Hepatocyte (in vitro differentiated cells): ENCODE measurements at regions not wholly inside any gene's neighbourhood (a gene's known extent, or its start where the extent isn't known, plus 50 kb on each side); places are given as distances from the start of the nearest gene placed in this dataset.

Source experiments
- DNase-seq: peaks from one replicate; pipeline ENCODE4 v3.0.0-alpha.2; 2016; ENCODE audit warnings: low spot score
- H2AFZ ChIP-seq: fragments of 200-600 bp; sonication (generic); 2 replicates; pipeline ENCODE4 v1.6.0; 2016; ENCODE audit warnings: antibody characterized with exemption, mild to moderate bottlenecking
- H3K27ac ChIP-seq: fragments of 200-600 bp; sonication (generic); 2 replicates; pipeline ENCODE4 v1.5.1; 2016; ENCODE audit warnings: mild to moderate bottlenecking
- H3K27me3 ChIP-seq: fragments of 200-600 bp; sonication (generic); 2 replicates; pipeline ENCODE4 v1.6.1; 2016
- H3K36me3 ChIP-seq: fragments of 200-600 bp; sonication (generic); replicated peaks from 2 replicates; pipeline ENCODE4 v1.5.1; 2016; ENCODE audit warnings: low read depth; ENCODE audit not compliant: insufficient read depth
- H3K4me1 ChIP-seq: fragments of 200-600 bp; sonication (generic); 2 replicates; pipeline ENCODE4 v1.5.1; 2016; ENCODE audit warnings: mild to moderate bottlenecking, moderate library complexity; ENCODE audit not compliant: insufficient read depth
- H3K4me2 ChIP-seq: fragments of 200-600 bp; sonication (generic); 2 replicates; pipeline ENCODE4 v1.6.0; 2016
- H3K4me3 ChIP-seq: fragments of 200-600 bp; sonication (generic); 2 replicates; pipeline ENCODE4 v1.5.1; 2016; ENCODE audit warnings: mild to moderate bottlenecking
- H3K79me2 ChIP-seq: fragments of 200-600 bp; sonication (generic); 2 replicates; pipeline ENCODE4 v1.6.0; 2017; ENCODE audit warnings: mild to moderate bottlenecking
- H3K9me2 ChIP-seq: fragments of 200-600 bp; sonication (generic); replicated peaks from 2 replicates; pipeline ENCODE4 v1.6.0; 2017; ENCODE audit warnings: mild to moderate bottlenecking; ENCODE audit not compliant: insufficient read depth
- H3K9me3 ChIP-seq: fragments of 200-600 bp; sonication (generic); 2 replicates; pipeline ENCODE4 v1.5.1; 2016; ENCODE audit warnings: low read depth, mild to moderate bottlenecking
- H4K20me1 ChIP-seq: fragments of 200-600 bp; sonication (generic); 2 replicates; pipeline ENCODE4 v1.6.0; 2016; ENCODE audit warnings: mild to moderate bottlenecking; ENCODE audit not compliant: insufficient read depth, poor library complexity, severe bottlenecking
- EZH2 ChIP-seq: fragments of 200-600 bp; sonication (generic); IDR thresholded peaks from 2 replicates; pipeline ENCODE4 v1.6.1; 2016; ENCODE audit warnings: antibody characterized with exemption, mild to moderate bottlenecking, borderline replicate concordance
- EZH2phosphoT487 ChIP-seq: fragments of 200-600 bp; sonication (generic); IDR thresholded peaks from one replicate; pipeline ENCODE4 v1.6.1; 2018; ENCODE audit warnings: antibody characterized with exemption, mild to moderate bottlenecking, low read depth, moderate library complexity; ENCODE audit not compliant: unreplicated experiment, severe bottlenecking
- WGBS: methylation state at CpG from one replicate; pipeline ENCODE4 v1.1.6; 2016; ENCODE audit warnings: low lambda C conversion rate; ENCODE audit errors: missing lambda C conversion rate; 5-methylcytosine and 5-hydroxymethylcytosine counted together
- TF ChIP-seq, protein P1 (sequence below): fragments of 200-600 bp; sonication (generic); IDR thresholded peaks from 2 replicates; pipeline ENCODE4 v1.5.1; 2016; ENCODE audit warnings: antibody characterized with exemption, mild to moderate bottlenecking; ENCODE audit not compliant: poor library complexity

DNA sequence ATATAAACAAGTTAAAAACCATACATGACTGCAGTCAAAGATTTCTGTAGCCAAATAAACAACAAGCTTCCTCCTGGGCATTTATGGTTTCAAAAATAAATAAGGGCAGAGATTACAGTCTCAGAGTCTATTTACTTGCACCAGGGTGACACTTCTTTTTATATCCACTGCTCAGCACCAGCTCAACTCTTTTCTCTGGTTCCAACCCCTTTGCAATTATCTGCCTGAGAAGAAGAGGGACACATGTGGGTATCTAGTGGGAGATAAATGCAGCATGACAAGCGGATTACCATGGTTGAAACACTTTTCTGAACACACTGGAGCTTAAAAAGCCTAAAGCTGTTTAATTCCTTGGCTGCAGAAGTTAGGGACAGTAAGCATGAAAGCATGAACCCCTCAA is 311.5 kb downstream of the CNTN3 start:
- 59% methylated on average over 1 of the region's 1 CpG for WGBS
- Histone ChIP-seq H3K9me2 (no peaks in the 10 kb centered on the region), H2AFZ (no peak overlapping the region), H4K20me1 (no peaks in the 10 kb centered on the region), H3K4me1 (no peaks in the 10 kb centered on the region), H3K9me3 (no peaks in the 10 kb centered on the region), H3K4me2 (no peak overlapping the region), H3K27ac (no peak overlapping the region), H3K27me3 (no peaks in the 10 kb centered on the region), H3K79me2 (no peaks in the 10 kb centered on the region), H3K4me3 (no peak overlapping the region), H3K36me3 (no peaks in the 10 kb centered on the region)
- TF ChIP-seq EZH2 (no peak), EZH2phosphoT487 (no peak)
- TF ChIP-seq, protein P1, sequence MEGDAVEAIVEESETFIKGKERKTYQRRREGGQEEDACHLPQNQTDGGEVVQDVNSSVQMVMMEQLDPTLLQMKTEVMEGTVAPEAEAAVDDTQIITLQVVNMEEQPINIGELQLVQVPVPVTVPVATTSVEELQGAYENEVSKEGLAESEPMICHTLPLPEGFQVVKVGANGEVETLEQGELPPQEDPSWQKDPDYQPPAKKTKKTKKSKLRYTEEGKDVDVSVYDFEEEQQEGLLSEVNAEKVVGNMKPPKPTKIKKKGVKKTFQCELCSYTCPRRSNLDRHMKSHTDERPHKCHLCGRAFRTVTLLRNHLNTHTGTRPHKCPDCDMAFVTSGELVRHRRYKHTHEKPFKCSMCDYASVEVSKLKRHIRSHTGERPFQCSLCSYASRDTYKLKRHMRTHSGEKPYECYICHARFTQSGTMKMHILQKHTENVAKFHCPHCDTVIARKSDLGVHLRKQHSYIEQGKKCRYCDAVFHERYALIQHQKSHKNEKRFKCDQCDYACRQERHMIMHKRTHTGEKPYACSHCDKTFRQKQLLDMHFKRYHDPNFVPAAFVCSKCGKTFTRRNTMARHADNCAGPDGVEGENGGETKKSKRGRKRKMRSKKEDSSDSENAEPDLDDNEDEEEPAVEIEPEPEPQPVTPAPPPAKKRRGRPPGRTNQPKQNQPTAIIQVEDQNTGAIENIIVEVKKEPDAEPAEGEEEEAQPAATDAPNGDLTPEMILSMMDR, result no peak
- DNase-seq, result no peak

DNA sequence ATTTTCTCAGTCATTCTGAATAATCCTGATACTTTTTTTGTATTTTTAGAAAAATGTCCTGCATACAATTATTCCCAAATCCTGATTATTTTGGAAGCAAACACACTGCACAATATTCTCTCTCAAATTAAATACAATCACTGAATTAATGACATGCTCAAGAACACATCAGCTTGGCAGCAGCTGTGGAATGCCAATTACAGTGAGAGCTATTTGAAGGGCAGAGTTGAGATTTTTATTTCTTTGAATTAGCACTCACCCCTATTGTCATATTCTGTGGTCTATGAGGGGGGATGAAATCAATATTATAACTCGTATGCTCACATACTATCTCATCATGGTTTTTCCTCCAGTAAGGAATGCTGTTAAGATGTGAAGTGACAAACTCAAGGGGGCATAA is 312.2 kb downstream of the CNTN3 start:
- Histone ChIP-seq H3K4me3 (no peak overlapping the region), H3K9me3 (no peaks in the 10 kb centered on the region), H2AFZ (no peak overlapping the region), H3K4me1 (no peaks in the 10 kb centered on the region), H3K79me2 (no peaks in the 10 kb centered on the region), H3K36me3 (no peaks in the 10 kb centered on the region), H3K9me2 (no peaks in the 10 kb centered on the region), H3K27me3 (no peaks in the 10 kb centered on the region), H3K4me2 (no peak overlapping the region), H4K20me1 (no peaks in the 10 kb centered on the region), H3K27ac (no peak overlapping the region)
- 74% methylated on average over 1 of the region's 1 CpG for WGBS
- DNase-seq, result no peak
- TF ChIP-seq EZH2phosphoT487 (no peak), EZH2 (no peak)
- TF ChIP-seq, protein P1, result no peak

DNA sequence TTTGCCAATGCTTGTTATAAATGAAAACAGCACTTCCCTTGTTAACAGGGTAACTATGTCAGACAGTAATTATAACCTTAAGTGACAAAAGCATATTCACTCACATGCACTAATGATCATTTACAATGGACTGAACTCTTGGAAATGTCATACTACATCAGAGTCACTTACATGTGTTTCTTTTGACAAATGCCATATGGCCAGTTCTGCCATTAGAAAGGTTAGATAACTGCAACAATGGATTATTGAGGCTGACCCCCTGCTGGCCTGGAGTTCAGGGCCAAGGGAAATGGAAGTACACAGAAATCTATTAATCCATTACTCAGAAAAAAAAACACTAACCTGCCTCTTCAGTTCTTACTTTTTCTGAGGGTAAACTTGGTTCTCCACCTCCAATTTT is 313.4 kb downstream of the CNTN3 start:
- DNase-seq, result no peak
- Histone ChIP-seq H2AFZ (no peak overlapping the region), H3K4me2 (no peak overlapping the region), H3K4me1 (no peaks in the 10 kb centered on the region), H3K9me2 (no peaks in the 10 kb centered on the region), H3K9me3 (no peaks in the 10 kb centered on the region), H3K27me3 (no peaks in the 10 kb centered on the region), H3K36me3 (no peaks in the 10 kb centered on the region), H3K27ac (no peak overlapping the region), H4K20me1 (no peaks in the 10 kb centered on the region), H3K4me3 (no peak overlapping the region), H3K79me2 (no peaks in the 10 kb centered on the region)
- no peak for TF ChIP-seq EZH2
- TF ChIP-seq, protein P1, result no peak
- TF ChIP-seq EZH2phosphoT487, result no peak

DNA sequence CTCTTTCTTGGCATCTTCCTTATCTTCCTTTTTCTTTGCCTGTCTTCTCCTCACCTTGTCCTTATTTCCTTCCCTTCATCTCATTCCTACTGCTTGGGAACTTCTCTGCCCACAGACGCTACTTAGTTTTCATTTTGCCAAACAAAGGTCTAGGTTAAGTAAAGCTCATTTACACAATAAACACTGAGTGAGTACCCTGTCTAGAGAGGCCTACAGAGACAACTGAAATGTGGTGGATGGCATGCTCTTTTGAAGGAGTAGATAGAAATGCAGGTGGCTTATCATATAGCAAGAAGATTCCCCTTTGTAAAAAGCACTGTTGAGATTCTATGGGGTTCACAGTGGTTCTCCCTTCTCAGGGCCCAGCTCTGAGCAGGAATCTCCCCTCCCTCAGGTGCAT is 319.0 kb downstream of the CNTN3 start:
- no peak overlapping the region for H2AFZ ChIP-seq
- H3K27me3 ChIP-seq, result no peaks in the 10 kb centered on the region
- H3K36me3 ChIP-seq, result no peaks in the 10 kb centered on the region
- no peaks in the 10 kb centered on the region for H3K79me2 ChIP-seq
- H3K4me3 ChIP-seq, result no peak overlapping the region
- TF ChIP-seq EZH2phosphoT487 (no peak), EZH2 (no peak)
- TF ChIP-seq, protein P1, result no peak
- 78% methylated on average over 1 of the region's 1 CpG for WGBS
- H4K20me1 ChIP-seq, result no peaks in the 10 kb centered on the region
- DNase-seq, result no peak
- no peaks in the 10 kb centered on the region for H3K4me1 ChIP-seq
- H3K27ac ChIP-seq, result no peak overlapping the region
- H3K4me2 ChIP-seq, result no peak overlapping the region
- H3K9me3 ChIP-seq, result no peaks in the 10 kb centered on the region
- no peaks in the 10 kb centered on the region for H3K9me2 ChIP-seq
